ENCODE measurements at regions not wholly inside any gene's neighbourhood (a gene's known extent, or its start where the extent isn't known, plus 50 kb on each side); places are given as distances from the start of the nearest gene placed in this dataset.
A peak's percentile ranks its signal among the peaks of the same experiment; 100 is the strongest.

- no peak for DNase-seq (ENCODE audit: low read depth)
- H3K4me3 ChIP-seq (ENCODE audit: low read depth, low read length) = no peak overlapping the region
- TF ChIP-seq, protein P1, sequence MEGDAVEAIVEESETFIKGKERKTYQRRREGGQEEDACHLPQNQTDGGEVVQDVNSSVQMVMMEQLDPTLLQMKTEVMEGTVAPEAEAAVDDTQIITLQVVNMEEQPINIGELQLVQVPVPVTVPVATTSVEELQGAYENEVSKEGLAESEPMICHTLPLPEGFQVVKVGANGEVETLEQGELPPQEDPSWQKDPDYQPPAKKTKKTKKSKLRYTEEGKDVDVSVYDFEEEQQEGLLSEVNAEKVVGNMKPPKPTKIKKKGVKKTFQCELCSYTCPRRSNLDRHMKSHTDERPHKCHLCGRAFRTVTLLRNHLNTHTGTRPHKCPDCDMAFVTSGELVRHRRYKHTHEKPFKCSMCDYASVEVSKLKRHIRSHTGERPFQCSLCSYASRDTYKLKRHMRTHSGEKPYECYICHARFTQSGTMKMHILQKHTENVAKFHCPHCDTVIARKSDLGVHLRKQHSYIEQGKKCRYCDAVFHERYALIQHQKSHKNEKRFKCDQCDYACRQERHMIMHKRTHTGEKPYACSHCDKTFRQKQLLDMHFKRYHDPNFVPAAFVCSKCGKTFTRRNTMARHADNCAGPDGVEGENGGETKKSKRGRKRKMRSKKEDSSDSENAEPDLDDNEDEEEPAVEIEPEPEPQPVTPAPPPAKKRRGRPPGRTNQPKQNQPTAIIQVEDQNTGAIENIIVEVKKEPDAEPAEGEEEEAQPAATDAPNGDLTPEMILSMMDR (IDR thresholded peaks at IDR 0.05; ENCODE audit: control insufficient read depth, extremely low read depth, insufficient read depth) = no peak
Measured at GRCh38 chr4:188221090-188221489, 81.8 kb downstream of the TRIML1 start.

- TF ChIP-seq, protein P1 (IDR thresholded peaks at IDR 0.05; ENCODE audit: control insufficient read depth, extremely low read depth, insufficient read depth) = no peak
Measured at GRCh38 chr4:188228279-188228678, 89.0 kb downstream of the TRIML1 start.

DNA sequence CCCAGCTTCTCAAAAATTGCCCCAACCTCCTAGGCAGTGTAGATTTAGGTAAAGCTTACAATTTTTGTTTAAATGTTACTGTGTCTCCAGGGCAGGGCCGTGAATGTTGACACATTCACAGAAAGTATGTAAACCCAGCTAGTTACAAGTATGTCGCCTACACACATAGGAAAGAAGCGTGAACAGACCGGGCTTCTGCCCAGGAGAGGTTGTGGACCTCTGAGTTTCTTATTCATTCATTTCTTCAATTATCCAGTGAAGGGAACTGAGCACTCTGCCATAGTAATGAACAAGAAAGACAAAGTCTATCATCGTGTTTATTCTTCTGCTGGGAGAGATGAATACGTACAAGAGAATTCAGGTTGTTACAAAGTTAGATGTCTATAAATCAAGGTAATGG is 93.2 kb downstream of the TRIML1 start:
- no peak overlapping the region for H3K4me3 ChIP-seq (ENCODE audit: low read depth, low read length)
- TF ChIP-seq, protein P1 (IDR thresholded peaks at IDR 0.05; ENCODE audit: control insufficient read depth, extremely low read depth, insufficient read depth) = no peak
- no peak for DNase-seq (ENCODE audit: low read depth)

More at GRCh38 chr4:188228279-188228678, 89.0 kb downstream of the TRIML1 start:
- no peak for DNase-seq (ENCODE audit: low read depth)
- H3K4me3 ChIP-seq (ENCODE audit: low read depth, low read length) = no peak overlapping the region

- TF ChIP-seq, protein P1 (IDR thresholded peaks at IDR 0.05; ENCODE audit: control insufficient read depth, extremely low read depth, insufficient read depth) = no peak
- no peak for DNase-seq (ENCODE audit: low read depth)
- H3K4me3 ChIP-seq (ENCODE audit: low read depth, low read length) = no peak overlapping the region
Measured at GRCh38 chr4:188242041-188242440, 102.8 kb downstream of the TRIML1 start.

GRCh38 chr4:188245651-188246050 is 106.4 kb downstream of the TRIML1 start:
- TF ChIP-seq, protein P1 (IDR thresholded peaks at IDR 0.05; ENCODE audit: control insufficient read depth, extremely low read depth, insufficient read depth) = no peak
- no peak for DNase-seq (ENCODE audit: low read depth)
- no peak overlapping the region for H3K4me3 ChIP-seq (ENCODE audit: low read depth, low read length)

DNA sequence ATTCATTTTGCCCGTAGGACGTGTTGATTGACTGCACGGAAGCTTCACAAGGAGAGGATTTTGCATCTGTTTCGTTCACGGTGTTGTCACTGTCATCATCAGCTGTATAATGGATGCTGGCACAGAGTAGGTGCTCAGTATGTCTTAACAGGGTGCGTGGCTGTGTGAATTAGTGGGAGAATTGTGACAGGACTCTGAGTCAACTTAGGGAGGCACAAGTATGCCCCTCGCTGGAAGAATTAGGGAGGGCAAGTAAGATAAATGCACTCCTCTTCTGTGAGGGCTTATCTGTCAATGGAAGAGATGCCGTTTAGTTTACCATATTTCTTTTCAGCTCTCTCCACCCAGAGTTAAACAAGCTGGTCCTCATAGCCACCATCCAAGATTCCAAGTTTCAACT is 107.2 kb downstream of the TRIML1 start:
- no peak overlapping the region for H3K4me3 ChIP-seq (ENCODE audit: low read depth, low read length)
- no peak for DNase-seq (ENCODE audit: low read depth)
- TF ChIP-seq, protein P1 (IDR thresholded peaks at IDR 0.05; ENCODE audit: control insufficient read depth, extremely low read depth, insufficient read depth) = peak; percentile 27

GRCh38 chr4:188254211-188254610 is 115.0 kb downstream of the TRIML1 start:
- H3K4me3 ChIP-seq (ENCODE audit: low read depth, low read length) = no peak overlapping the region
- DNase-seq (ENCODE audit: low read depth) = no peak
- TF ChIP-seq, protein P1 (IDR thresholded peaks at IDR 0.05; ENCODE audit: control insufficient read depth, extremely low read depth, insufficient read depth) = no peak
